ENCODE measurements at regions not wholly inside any gene's neighbourhood (a gene's known extent, or its start where the extent isn't known, plus 50 kb on each side); places are given as distances from the start of the nearest gene placed in this dataset.

- no peak for DNase-seq (ENCODE audit: low spot score)
- Histone ChIP-seq H4K20me1 (ENCODE audit: insufficient read depth, poor library complexity, severe bottlenecking) (no peaks in the 10 kb centered on the region), H3K36me3 (replicated peaks; ENCODE audit: insufficient read depth, low read depth) (no peaks in the 10 kb centered on the region), H3K79me2 (no peaks in the 10 kb centered on the region), H3K4me2 (no peak overlapping the region), H2AFZ (no peak overlapping the region), H3K4me1 (ENCODE audit: insufficient read depth) (no peaks in the 10 kb centered on the region), H3K9me3 (ENCODE audit: low read depth) (no peaks in the 10 kb centered on the region), H3K9me2 (replicated peaks; ENCODE audit: insufficient read depth) (no peaks in the 10 kb centered on the region), H3K27me3 (no peaks in the 10 kb centered on the region), H3K4me3 (no peak overlapping the region), H3K27ac (no peak overlapping the region)
- TF ChIP-seq EZH2phosphoT487 (IDR thresholded peaks at IDR 0.05; ENCODE audit: low read depth, severe bottlenecking, unreplicated experiment), result no peak
- TF ChIP-seq EZH2 (IDR thresholded peaks at IDR 0.05; ENCODE audit: borderline replicate concordance), result no peak
- no peak for TF ChIP-seq CTCF (IDR thresholded peaks at IDR 0.05; ENCODE audit: poor library complexity)
- 82% methylated on average over 4 of the region's 4 CpGs for WGBS (ENCODE audit: low lambda C conversion rate, missing lambda C conversion rate)
Observed at GRCh38 chr3:164604687-164605086, 473.6 kb downstream of the SI start.

GRCh38 chr3:164577667-164578210 lies 500.6 kb downstream of the SI start:
- Histone ChIP-seq H3K4me1 (ENCODE audit: insufficient read depth) (no peaks in the 10 kb centered on the region), H3K27me3 (no peaks in the 10 kb centered on the region), H3K4me2 (no peak overlapping the region), H4K20me1 (ENCODE audit: insufficient read depth, poor library complexity, severe bottlenecking) (no peaks in the 10 kb centered on the region), H3K36me3 (replicated peaks; ENCODE audit: insufficient read depth, low read depth) (no peaks in the 10 kb centered on the region), H2AFZ (no peak overlapping the region), H3K4me3 (no peak overlapping the region), H3K9me3 (ENCODE audit: low read depth) (no peaks in the 10 kb centered on the region), H3K27ac (no peak overlapping the region), H3K79me2 (no peaks in the 10 kb centered on the region), H3K9me2 (replicated peaks; ENCODE audit: insufficient read depth) (no peaks in the 10 kb centered on the region)
- no peak for TF ChIP-seq EZH2phosphoT487 (IDR thresholded peaks at IDR 0.05; ENCODE audit: low read depth, severe bottlenecking, unreplicated experiment)
- TF ChIP-seq EZH2 (IDR thresholded peaks at IDR 0.05; ENCODE audit: borderline replicate concordance), result no peak
- TF ChIP-seq CTCF (IDR thresholded peaks at IDR 0.05; ENCODE audit: poor library complexity), result no peak
- 80% methylated on average over 2 of the region's 2 CpGs for WGBS (ENCODE audit: low lambda C conversion rate, missing lambda C conversion rate)
- no peak for DNase-seq (ENCODE audit: low spot score)

- Histone ChIP-seq H3K4me3 (no peak overlapping the region), H3K9me3 (ENCODE audit: low read depth) (no peaks in the 10 kb centered on the region), H3K27me3 (no peaks in the 10 kb centered on the region), H3K27ac (no peak overlapping the region), H3K79me2 (no peaks in the 10 kb centered on the region), H3K4me1 (ENCODE audit: insufficient read depth) (no peaks in the 10 kb centered on the region), H3K4me2 (no peak overlapping the region), H3K36me3 (replicated peaks; ENCODE audit: insufficient read depth, low read depth) (no peaks in the 10 kb centered on the region), H2AFZ (no peak overlapping the region), H4K20me1 (ENCODE audit: insufficient read depth, poor library complexity, severe bottlenecking) (no peaks in the 10 kb centered on the region), H3K9me2 (replicated peaks; ENCODE audit: insufficient read depth) (no peaks in the 10 kb centered on the region)
- TF ChIP-seq EZH2 (IDR thresholded peaks at IDR 0.05; ENCODE audit: borderline replicate concordance) (no peak), CTCF (IDR thresholded peaks at IDR 0.05; ENCODE audit: poor library complexity) (no peak), EZH2phosphoT487 (IDR thresholded peaks at IDR 0.05; ENCODE audit: low read depth, severe bottlenecking, unreplicated experiment) (no peak)
- 96% methylated on average over 4 of the region's 4 CpGs for WGBS (ENCODE audit: low lambda C conversion rate, missing lambda C conversion rate)
- no peak for DNase-seq (ENCODE audit: low spot score)
Observed at GRCh38 chr3:164572436-164572835, 505.9 kb downstream of the SI start.

DNA sequence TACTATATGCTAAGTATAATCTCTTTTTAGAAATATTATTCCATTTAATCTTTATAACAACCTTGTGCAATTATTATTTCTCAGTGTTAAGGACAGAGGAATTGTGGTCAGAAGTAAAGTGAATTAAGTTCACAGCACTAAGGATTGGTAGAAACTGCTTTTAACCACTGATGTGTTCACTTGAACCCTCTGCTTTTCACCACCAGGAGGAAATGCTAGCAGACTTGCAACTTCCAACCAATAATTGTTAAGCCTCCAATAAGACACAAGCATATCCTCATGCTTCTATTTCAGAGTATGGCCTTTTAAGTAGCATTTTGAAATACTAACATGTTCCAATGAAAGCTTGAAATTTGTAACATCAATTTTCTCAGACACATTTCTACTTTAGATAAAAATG lies 527.4 kb downstream of the SI start:
- TF ChIP-seq CTCF (IDR thresholded peaks at IDR 0.05; ENCODE audit: poor library complexity), result no peak
- no peaks in the 10 kb centered on the region for H3K27me3 ChIP-seq
- no peaks in the 10 kb centered on the region for H4K20me1 ChIP-seq (ENCODE audit: insufficient read depth, poor library complexity, severe bottlenecking)

More for the DNA sequence above, 527.4 kb downstream of the SI start:
- Histone ChIP-seq H3K9me2 (replicated peaks; ENCODE audit: insufficient read depth) (no peaks in the 10 kb centered on the region), H2AFZ (no peak overlapping the region), H3K4me3 (no peak overlapping the region), H3K36me3 (replicated peaks; ENCODE audit: insufficient read depth, low read depth) (no peaks in the 10 kb centered on the region), H3K9me3 (ENCODE audit: low read depth) (no peaks in the 10 kb centered on the region), H3K79me2 (no peaks in the 10 kb centered on the region), H3K4me1 (ENCODE audit: insufficient read depth) (no peaks in the 10 kb centered on the region), H3K4me2 (no peak overlapping the region), H3K27ac (no peak overlapping the region)
- no peak for DNase-seq (ENCODE audit: low spot score)

Data from hepatocyte (in vitro differentiated cells).